ENCODE measurements at regions not wholly inside any gene's neighbourhood (a gene's known extent, or its start where the extent isn't known, plus 50 kb on each side); places are given as distances from the start of the nearest gene placed in this dataset.

- TF ChIP-seq CTCF (IDR thresholded peaks at IDR 0.05; ENCODE audit: low read depth, low read length, missing input control): no peak
- no peak for TF ChIP-seq YY1 (IDR thresholded peaks at IDR 0.05)
Observed at GRCh38 chr10:61547297-61547696, 94.1 kb upstream of the TMEM26 start.
